ENCODE measurements at regions not wholly inside any gene's neighbourhood (a gene's known extent, or its start where the extent isn't known, plus 50 kb on each side); places are given as distances from the start of the nearest gene placed in this dataset.

DNA sequence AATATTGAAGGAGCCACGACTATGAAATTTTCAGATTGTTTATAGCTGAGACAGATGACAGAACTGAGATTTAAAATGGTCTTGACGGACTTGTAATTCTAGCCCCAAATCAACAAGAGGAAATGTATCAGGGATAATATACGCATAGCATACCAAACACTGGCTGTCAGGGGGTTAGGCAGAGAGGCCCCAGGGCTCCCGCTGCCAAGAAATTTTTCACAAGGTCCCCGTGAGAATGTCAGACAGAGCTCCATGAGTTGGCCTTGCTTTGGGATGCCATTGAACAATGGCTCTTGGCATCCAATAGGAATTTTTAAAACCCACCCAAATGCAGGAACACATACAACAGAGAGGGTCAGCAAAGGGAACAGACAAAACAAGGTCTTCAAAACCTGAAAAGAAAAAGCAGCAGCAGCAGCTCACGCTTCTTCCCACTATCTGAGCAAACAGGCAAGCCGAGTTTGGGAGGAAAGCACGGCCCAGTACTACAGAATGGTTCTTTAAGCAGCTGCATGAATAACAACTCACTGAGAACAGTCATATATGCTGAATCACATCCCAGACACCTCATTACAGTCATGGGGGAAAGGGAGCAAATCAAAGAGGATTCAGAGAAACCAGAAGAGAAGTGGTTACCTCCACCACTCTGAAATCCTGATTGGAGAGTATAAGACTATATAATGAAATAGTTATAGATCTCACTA is 445.6 kb downstream of the RND3 start:
- TF ChIP-seq, protein P1, sequence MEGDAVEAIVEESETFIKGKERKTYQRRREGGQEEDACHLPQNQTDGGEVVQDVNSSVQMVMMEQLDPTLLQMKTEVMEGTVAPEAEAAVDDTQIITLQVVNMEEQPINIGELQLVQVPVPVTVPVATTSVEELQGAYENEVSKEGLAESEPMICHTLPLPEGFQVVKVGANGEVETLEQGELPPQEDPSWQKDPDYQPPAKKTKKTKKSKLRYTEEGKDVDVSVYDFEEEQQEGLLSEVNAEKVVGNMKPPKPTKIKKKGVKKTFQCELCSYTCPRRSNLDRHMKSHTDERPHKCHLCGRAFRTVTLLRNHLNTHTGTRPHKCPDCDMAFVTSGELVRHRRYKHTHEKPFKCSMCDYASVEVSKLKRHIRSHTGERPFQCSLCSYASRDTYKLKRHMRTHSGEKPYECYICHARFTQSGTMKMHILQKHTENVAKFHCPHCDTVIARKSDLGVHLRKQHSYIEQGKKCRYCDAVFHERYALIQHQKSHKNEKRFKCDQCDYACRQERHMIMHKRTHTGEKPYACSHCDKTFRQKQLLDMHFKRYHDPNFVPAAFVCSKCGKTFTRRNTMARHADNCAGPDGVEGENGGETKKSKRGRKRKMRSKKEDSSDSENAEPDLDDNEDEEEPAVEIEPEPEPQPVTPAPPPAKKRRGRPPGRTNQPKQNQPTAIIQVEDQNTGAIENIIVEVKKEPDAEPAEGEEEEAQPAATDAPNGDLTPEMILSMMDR (IDR thresholded peaks at IDR 0.05) = no peak
- TF ChIP-seq POLR2A (IDR thresholded peaks at IDR 0.05) = no peak

Data from esophagus squamous epithelium (tissue), 4 donors.